HFFc6 (cell line): ENCODE measurements at regions not wholly inside any gene's neighbourhood (a gene's known extent, or its start where the extent isn't known, plus 50 kb on each side); places are given as distances from the start of the nearest gene placed in this dataset.

Experiments
- DNase-seq: peaks from one replicate; pipeline ENCODE4 v3.0.0-alpha.2; 2018
- H3K27ac Mint-ChIP-seq: 2 replicates; pipeline ENCODE4 v1.8.0; 2020; ENCODE audit warnings: mild to moderate bottlenecking, mixed read lengths
- H3K27me3 Mint-ChIP-seq: 2 replicates; pipeline ENCODE4 v1.8.0; 2021; ENCODE audit warnings: mild to moderate bottlenecking, moderate library complexity, mixed read lengths; ENCODE audit not compliant: insufficient read depth
- H3K36me3 Mint-ChIP-seq: 2 replicates; pipeline ENCODE4 v1.8.0; 2021; ENCODE audit warnings: low read depth, mixed read lengths
- H3K4me1 Mint-ChIP-seq: 2 replicates; pipeline ENCODE4 v1.8.0; 2020; ENCODE audit warnings: low read depth, mixed read lengths
- H3K4me3 Mint-ChIP-seq: 2 replicates; pipeline ENCODE4 v1.8.0; 2020; ENCODE audit warnings: mild to moderate bottlenecking, moderate library complexity, mixed read lengths
- H3K9me3 Mint-ChIP-seq: 2 replicates; pipeline ENCODE4 v1.8.0; 2020; ENCODE audit warnings: mild to moderate bottlenecking, mixed read lengths
- TF ChIP-seq, protein P1 (sequence below): fragments of 200-600 bp; sonication (generic); IDR thresholded peaks from 2 replicates; pipeline ENCODE4 v1.5.0; 2021; ENCODE audit warnings: antibody characterized with exemption, mild to moderate bottlenecking

GRCh38 chr1:38125016-38125415 lies 78.4 kb upstream of the POU3F1 start:
- H3K27me3 Mint-ChIP-seq = peaks cover 12% of the 10 kb centered on the region
- DNase-seq = no peak
- TF ChIP-seq, protein P1, sequence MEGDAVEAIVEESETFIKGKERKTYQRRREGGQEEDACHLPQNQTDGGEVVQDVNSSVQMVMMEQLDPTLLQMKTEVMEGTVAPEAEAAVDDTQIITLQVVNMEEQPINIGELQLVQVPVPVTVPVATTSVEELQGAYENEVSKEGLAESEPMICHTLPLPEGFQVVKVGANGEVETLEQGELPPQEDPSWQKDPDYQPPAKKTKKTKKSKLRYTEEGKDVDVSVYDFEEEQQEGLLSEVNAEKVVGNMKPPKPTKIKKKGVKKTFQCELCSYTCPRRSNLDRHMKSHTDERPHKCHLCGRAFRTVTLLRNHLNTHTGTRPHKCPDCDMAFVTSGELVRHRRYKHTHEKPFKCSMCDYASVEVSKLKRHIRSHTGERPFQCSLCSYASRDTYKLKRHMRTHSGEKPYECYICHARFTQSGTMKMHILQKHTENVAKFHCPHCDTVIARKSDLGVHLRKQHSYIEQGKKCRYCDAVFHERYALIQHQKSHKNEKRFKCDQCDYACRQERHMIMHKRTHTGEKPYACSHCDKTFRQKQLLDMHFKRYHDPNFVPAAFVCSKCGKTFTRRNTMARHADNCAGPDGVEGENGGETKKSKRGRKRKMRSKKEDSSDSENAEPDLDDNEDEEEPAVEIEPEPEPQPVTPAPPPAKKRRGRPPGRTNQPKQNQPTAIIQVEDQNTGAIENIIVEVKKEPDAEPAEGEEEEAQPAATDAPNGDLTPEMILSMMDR = no peak
- no peaks in the 10 kb centered on the region for H3K36me3 Mint-ChIP-seq
- no peaks in the 10 kb centered on the region for H3K9me3 Mint-ChIP-seq
- peaks cover 9% of the 10 kb centered on the region for H3K4me1 Mint-ChIP-seq
- H3K4me3 Mint-ChIP-seq = no peak overlapping the region
- H3K27ac Mint-ChIP-seq = no peak overlapping the region

DNA sequence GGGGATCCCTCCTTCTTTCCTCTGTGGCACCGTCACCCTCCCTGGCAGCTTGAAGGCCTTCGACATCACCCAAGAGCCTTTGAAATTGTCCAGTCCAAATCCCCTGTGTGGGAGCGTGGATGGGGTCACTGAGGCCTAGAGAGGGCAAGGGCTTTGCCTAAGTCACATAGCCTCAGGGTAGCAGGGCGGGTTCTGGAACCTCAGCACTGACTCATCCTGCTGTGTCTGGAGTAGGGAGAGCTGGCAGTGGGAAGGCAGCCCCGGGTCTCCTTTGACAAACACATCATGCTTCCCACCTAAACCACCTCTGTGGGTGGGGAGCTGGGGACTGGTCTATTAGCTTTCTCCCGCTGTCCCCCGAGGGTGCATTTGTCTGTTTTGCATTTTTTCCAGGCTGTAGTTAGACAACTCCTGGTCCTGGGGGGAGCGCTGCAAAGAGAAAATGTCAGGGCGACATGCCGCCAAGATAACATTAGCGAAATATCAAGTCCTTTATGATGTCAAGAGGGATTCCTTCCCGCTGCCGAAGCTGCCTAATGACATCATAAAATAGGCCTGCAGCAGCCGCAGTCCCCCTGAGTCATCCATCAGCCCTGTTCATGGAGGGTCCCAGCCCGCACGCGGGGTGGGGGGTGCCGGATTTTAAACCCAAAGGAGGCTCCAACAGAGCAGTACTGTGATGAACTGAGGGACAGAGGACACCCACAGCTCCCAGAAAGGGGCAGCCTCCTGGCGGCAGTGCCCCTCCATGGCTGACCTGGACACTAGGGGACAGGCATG lies 77.0 kb upstream of the POU3F1 start:
- TF ChIP-seq, protein P1 = no peak
- Mint-ChIP-seq H3K9me3 (no peaks in the 10 kb centered on the region), H3K4me3 (no peak overlapping the region), H3K27me3 (peaks cover 17% of the 10 kb centered on the region), H3K27ac (no peak overlapping the region), H3K4me1 (peaks cover 6% of the 10 kb centered on the region; the same call in 1 of the 2 replicates), H3K36me3 (no peaks in the 10 kb centered on the region)
- peak; percentile 10 for DNase-seq

DNA sequence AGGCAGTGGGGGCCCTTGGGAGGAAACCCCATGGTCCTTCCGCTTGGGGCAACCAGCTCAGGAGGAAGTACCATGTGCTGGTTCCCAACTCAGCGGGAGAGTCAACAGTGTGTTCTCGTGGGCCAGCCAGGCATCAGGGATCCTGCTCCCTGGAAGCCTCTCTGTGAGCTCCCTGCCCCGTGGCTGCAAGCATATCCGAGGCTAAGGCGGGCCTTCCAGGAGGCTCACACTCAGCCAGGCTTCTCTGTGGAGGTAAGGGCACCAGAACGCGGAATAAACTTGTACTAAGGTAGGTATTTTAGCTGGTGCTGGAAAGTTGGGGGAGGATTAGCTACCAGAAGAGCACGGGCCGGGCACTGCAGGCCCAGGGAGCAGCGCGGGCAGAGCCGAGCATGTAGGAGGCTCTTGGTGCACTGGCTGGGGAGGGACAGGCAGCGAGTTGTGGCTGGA lies 74.7 kb upstream of the POU3F1 start:
- no peaks in the 10 kb centered on the region for H3K9me3 Mint-ChIP-seq
- TF ChIP-seq, protein P1 = no peak
- H3K4me1 Mint-ChIP-seq = peaks cover 6% of the 10 kb centered on the region; the same call in 1 of the 2 replicates
- no peak overlapping the region for H3K4me3 Mint-ChIP-seq
- H3K36me3 Mint-ChIP-seq = no peaks in the 10 kb centered on the region
- peaks cover 18% of the 10 kb centered on the region for H3K27me3 Mint-ChIP-seq
- DNase-seq = no peak
- H3K27ac Mint-ChIP-seq = no peak overlapping the region

- H3K4me1 Mint-ChIP-seq = peaks cover 6% of the 10 kb centered on the region; the same call in 1 of the 2 replicates
- no peak for DNase-seq
- H3K27ac Mint-ChIP-seq = no peak overlapping the region
- H3K9me3 Mint-ChIP-seq = no peaks in the 10 kb centered on the region
- no peaks in the 10 kb centered on the region for H3K36me3 Mint-ChIP-seq
- H3K27me3 Mint-ChIP-seq = peaks cover 18% of the 10 kb centered on the region
- no peak overlapping the region for H3K4me3 Mint-ChIP-seq
- TF ChIP-seq, protein P1 = no peak
Observed at GRCh38 chr1:38120552-38121230, 74.1 kb upstream of the POU3F1 start.

DNA sequence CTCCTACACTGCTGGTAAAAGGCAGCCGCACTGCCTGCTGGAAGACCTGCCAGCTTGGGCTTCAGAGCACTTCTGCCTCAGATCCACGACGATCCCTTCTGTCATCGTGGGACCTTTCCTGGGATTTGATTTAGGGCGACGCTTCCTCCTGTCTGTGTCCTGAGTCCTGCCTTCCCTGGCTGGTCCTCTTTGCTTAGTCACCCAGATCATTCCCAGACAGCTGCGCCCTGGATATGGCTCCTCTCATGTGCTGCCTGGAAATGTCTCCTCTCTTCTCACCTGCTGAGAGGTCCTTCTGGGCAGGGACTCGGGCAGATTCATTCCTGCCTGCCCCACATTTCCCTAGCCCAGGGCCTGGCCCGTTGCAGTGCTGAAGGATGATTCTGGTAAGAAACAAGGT lies 72.4 kb upstream of the POU3F1 start:
- Mint-ChIP-seq H3K27ac (no peak overlapping the region), H3K4me3 (no peak overlapping the region), H3K36me3 (no peaks in the 10 kb centered on the region), H3K9me3 (no peaks in the 10 kb centered on the region), H3K4me1 (peaks cover 6% of the 10 kb centered on the region; the same call in 1 of the 2 replicates), H3K27me3 (peaks cover 27% of the 10 kb centered on the region)
- DNase-seq = no peak
- TF ChIP-seq, protein P1 = no peak
